Activated B cell treated with CpG ODN at 0.5 μM for 24 hours (primary cell): ENCODE measurements at regions not wholly inside any gene's neighbourhood (a gene's known extent, or its start where the extent isn't known, plus 50 kb on each side); places are given as distances from the start of the nearest gene placed in this dataset.
"Not testable (repeated sequence)": the region's sequence is repeated elsewhere in the genome, so short reads cannot be mapped to it uniquely, and the experiment has no call there.

Source experiments
- ATAC-seq: fragments of 200-7000 bp; cut with Tn5 transposase; one replicate; pipeline ENCODE4 v1.10.0; 2021; ENCODE audit warnings: low read depth, mild to moderate bottlenecking, moderate library complexity
- CTCF ChIA-PET: fragments of 350-600 bp; sonication (Branson Sonifier 250); formaldehyde crosslinking; loops from one replicate; lab custom pipeline; 2021; ENCODE audit warnings: antibody characterized with exemption; lab: Charles Lee
- POLR2A ChIA-PET: fragments of 350-600 bp; sonication (Branson Sonifier 250); formaldehyde crosslinking; loops from one replicate; lab custom pipeline; 2021; ENCODE audit warnings: antibody characterized with exemption; lab: Charles Lee
- DNase-seq: peaks from one replicate; pipeline ENCODE4 v3.0.0; 2022
- H3K27ac Mint-ChIP-seq: one replicate; pipeline ENCODE4 v1.8.0; 2020; ENCODE audit warnings: mixed read lengths
- H3K27me3 Mint-ChIP-seq: one replicate; pipeline ENCODE4 v1.8.0; 2021; ENCODE audit warnings: mixed read lengths
- H3K36me3 Mint-ChIP-seq: one replicate; pipeline ENCODE4 v1.8.0; 2021; ENCODE audit warnings: low read depth, mixed read lengths
- H3K4me1 Mint-ChIP-seq: one replicate; pipeline ENCODE4 v1.8.0; 2021; ENCODE audit warnings: mixed read lengths
- H3K4me3 Mint-ChIP-seq: one replicate; pipeline ENCODE4 v1.8.0; 2020; ENCODE audit warnings: mild to moderate bottlenecking, mixed read lengths
- H3K9me3 Mint-ChIP-seq: one replicate; pipeline ENCODE4 v1.8.0; 2020; ENCODE audit warnings: mixed read lengths
- intact Hi-C: fragments of 100-400 bp; cut with micrococcal nuclease; formaldehyde crosslinking; loops from one replicate; pipeline ENCODE4 v1.15.1; 2024
- TF ChIP-seq, protein P1 (sequence below): fragments of 200-600 bp; IDR thresholded peaks from one replicate; pipeline ENCODE4 v1.8.0; 2022; ENCODE audit warnings: antibody characterized with exemption, mild to moderate bottlenecking

DNA sequence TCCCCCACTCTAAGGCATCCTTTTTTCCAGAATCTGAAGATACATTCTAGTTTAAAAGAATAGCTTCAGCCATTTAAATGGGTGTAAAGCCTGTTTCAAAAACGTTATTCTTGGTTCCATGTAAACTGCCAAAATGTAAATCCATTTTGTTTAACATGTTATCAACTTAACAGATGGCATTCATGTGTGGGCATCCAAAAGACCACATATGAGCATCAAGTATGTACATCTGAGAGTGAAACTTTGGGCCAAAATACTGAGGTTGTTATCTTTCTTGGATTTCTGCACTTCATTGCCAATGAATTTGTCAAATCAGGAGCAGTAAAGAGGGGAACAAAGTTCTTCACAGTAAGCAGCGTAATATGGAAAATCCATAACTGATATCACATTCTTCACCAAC, 395.4 kb downstream of the ZNF804A start:
- no peak overlapping the region for H3K4me3 Mint-ChIP-seq
- H3K27me3 Mint-ChIP-seq, result no peaks in the 10 kb centered on the region
- intact Hi-C loops, result no loop called here
- TF ChIP-seq, protein P1, sequence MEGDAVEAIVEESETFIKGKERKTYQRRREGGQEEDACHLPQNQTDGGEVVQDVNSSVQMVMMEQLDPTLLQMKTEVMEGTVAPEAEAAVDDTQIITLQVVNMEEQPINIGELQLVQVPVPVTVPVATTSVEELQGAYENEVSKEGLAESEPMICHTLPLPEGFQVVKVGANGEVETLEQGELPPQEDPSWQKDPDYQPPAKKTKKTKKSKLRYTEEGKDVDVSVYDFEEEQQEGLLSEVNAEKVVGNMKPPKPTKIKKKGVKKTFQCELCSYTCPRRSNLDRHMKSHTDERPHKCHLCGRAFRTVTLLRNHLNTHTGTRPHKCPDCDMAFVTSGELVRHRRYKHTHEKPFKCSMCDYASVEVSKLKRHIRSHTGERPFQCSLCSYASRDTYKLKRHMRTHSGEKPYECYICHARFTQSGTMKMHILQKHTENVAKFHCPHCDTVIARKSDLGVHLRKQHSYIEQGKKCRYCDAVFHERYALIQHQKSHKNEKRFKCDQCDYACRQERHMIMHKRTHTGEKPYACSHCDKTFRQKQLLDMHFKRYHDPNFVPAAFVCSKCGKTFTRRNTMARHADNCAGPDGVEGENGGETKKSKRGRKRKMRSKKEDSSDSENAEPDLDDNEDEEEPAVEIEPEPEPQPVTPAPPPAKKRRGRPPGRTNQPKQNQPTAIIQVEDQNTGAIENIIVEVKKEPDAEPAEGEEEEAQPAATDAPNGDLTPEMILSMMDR, result no peak
- H3K27ac Mint-ChIP-seq, result no peak overlapping the region
- no peak for ATAC-seq
- H3K36me3 Mint-ChIP-seq, result no peaks in the 10 kb centered on the region
- peaks cover 5% of the 10 kb centered on the region for H3K9me3 Mint-ChIP-seq
- CTCF ChIA-PET, result no interaction called here
- DNase-seq, result no peak
- no peaks in the 10 kb centered on the region for H3K4me1 Mint-ChIP-seq
- POLR2A ChIA-PET, result no interaction called here

DNA sequence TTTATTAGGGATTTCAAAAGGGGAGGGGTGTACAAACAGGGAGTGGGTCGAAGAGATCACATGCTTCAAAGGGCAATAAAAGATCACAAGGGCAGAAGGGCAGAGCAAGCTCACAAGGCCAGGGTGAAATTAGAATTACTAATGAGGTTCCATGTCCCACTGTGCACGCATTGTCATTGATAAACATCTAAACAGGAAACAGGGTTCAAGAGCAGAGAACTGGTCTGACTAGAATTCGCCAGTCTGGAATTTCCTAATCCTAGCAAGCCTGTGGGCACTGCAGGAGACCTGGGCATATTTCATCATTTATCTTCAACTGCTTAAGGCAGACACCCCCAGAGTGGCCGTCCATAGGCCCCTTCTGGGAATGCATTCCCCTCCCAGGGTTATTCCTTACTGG, 408.2 kb downstream of the ZNF804A start:
- TF ChIP-seq, protein P1, result no peak
- Mint-ChIP-seq H3K4me3 (no peak overlapping the region), H3K36me3 (no peaks in the 10 kb centered on the region), H3K27ac (no peak overlapping the region), H3K4me1 (no peaks in the 10 kb centered on the region), H3K27me3 (no peaks in the 10 kb centered on the region), H3K9me3 (peaks cover 18% of the 10 kb centered on the region)
- ChIA-PET POLR2A (no interaction called here), CTCF (no interaction called here)
- intact Hi-C loops, result no loop called here
- DNase-seq, result no peak
- no peak for ATAC-seq

DNA sequence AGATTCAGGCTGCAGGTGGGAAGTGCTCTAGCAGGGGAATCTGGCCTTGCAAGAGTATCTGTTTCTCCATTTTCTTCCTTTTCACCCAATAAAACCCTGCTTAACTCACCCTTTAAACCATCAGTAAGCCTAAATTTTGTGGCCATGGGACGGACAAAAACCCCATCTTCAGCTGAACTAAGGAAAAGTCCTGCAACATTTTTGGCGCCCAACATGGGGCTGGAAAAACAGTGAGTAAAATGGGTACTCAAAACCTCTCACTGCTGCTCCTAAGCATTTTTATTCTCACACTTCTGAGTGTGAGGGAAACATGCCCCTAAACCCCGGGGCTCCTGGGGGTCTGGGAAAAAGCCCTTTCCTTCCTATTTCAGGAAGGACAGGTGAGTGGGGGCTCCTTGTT, 414.3 kb downstream of the ZNF804A start:
- Mint-ChIP-seq H3K36me3 (no peaks in the 10 kb centered on the region), H3K9me3 (peaks cover 27% of the 10 kb centered on the region), H3K27ac (no peak overlapping the region), H3K4me1 (no peaks in the 10 kb centered on the region), H3K4me3 (no peak overlapping the region), H3K27me3 (no peaks in the 10 kb centered on the region)
- intact Hi-C loops, result no loop called here
- ChIA-PET POLR2A (no interaction called here), CTCF (no interaction called here)
- TF ChIP-seq, protein P1, result no peak
- ATAC-seq, result no peak
- DNase-seq, result no peak

DNA sequence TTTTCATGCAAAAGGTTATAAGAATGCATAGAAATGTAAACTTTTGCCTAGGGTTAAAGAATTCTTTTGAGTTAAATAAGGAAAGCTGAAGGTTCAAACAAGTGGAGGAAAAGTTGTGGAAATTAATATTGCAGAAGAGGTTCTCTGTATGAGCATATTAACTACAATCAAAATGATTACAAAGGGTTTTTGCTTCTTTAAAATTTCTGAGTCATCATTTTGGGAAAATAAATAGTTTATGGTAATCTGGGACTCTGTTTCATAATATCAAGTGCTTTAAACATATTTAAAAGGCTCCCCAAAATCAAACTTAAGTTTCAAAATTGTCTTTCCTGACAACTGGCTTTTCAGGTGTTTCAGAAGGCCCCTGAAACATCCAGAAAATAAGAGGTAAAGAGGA, 415.7 kb downstream of the ZNF804A start:
- H3K27ac Mint-ChIP-seq, result no peak overlapping the region
- DNase-seq (no peak), ATAC-seq (no peak)
- H3K9me3 Mint-ChIP-seq, result peaks cover 27% of the 10 kb centered on the region
- intact Hi-C loops, result no loop called here
- ChIA-PET POLR2A (no interaction called here), CTCF (no interaction called here)
- H3K4me3 Mint-ChIP-seq, result no peak overlapping the region
- H3K4me1 Mint-ChIP-seq, result no peaks in the 10 kb centered on the region
- TF ChIP-seq, protein P1, result no peak
- H3K36me3 Mint-ChIP-seq, result no peaks in the 10 kb centered on the region
- H3K27me3 Mint-ChIP-seq, result no peaks in the 10 kb centered on the region

DNA sequence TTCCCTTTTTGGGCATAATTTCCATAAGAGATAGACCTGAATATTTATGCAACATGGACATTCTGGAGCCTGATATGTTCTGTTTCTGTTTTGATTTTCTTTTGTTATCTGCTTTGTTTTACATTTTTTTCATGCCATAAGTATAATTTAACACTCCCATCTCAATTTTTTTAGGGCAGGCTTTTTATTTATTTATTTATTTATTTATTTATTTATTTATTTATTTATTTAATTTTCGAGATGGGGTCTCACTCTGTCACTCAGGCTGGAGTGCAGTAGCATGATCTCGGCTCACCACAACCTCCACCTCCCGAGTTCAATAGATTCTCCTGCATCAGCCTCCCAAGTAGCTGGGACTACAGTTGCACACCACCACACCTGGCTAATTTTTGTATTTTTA, 427.6 kb downstream of the ZNF804A start:
- H3K27me3 Mint-ChIP-seq, H3K36me3 Mint-ChIP-seq, H3K4me1 Mint-ChIP-seq, H3K4me3 Mint-ChIP-seq, H3K27ac Mint-ChIP-seq, ATAC-seq, POLR2A ChIA-PET, intact Hi-C loops, DNase-seq, CTCF ChIA-PET: not testable (repeated sequence)
- peaks cover 13% of the 10 kb centered on the region for H3K9me3 Mint-ChIP-seq

DNA sequence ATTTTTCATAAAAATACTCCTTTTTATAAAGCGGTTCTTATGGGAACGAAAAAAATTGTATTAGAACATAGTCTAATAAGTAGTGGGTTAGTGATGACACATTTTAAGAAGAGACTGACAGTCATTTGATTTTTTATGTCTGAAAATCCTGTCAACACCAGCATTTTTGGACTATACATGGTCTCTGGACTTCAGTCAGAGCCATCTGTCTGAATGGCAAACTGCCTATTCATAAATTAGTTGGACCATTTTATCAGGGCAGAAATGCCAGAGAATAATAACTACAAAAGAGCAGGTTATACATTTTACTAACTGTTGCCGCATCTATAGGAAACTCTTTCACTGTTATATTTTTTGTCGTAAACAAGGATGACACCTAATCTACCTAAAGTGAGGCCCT, 437.6 kb downstream of the ZNF804A start:
- Mint-ChIP-seq H3K4me3 (no peak overlapping the region), H3K27ac (no peak overlapping the region), H3K4me1 (no peaks in the 10 kb centered on the region), H3K9me3 (peaks cover 17% of the 10 kb centered on the region), H3K27me3 (no peaks in the 10 kb centered on the region), H3K36me3 (no peaks in the 10 kb centered on the region)
- intact Hi-C loops, result no loop called here
- ATAC-seq, result no peak
- ChIA-PET CTCF (no interaction called here), POLR2A (no interaction called here)
- TF ChIP-seq, protein P1, result no peak
- DNase-seq, result no peak
